ENCODE measurements at regions not wholly inside any gene's neighbourhood (a gene's known extent, or its start where the extent isn't known, plus 50 kb on each side); places are given as distances from the start of the nearest gene placed in this dataset.
A peak's percentile ranks its signal among the peaks of the same experiment; 100 is the strongest.
"Not testable (repeated sequence)": the region's sequence is repeated elsewhere in the genome, so short reads cannot be mapped to it uniquely, and the experiment has no call there.

- TF ChIP-seq, protein P1, sequence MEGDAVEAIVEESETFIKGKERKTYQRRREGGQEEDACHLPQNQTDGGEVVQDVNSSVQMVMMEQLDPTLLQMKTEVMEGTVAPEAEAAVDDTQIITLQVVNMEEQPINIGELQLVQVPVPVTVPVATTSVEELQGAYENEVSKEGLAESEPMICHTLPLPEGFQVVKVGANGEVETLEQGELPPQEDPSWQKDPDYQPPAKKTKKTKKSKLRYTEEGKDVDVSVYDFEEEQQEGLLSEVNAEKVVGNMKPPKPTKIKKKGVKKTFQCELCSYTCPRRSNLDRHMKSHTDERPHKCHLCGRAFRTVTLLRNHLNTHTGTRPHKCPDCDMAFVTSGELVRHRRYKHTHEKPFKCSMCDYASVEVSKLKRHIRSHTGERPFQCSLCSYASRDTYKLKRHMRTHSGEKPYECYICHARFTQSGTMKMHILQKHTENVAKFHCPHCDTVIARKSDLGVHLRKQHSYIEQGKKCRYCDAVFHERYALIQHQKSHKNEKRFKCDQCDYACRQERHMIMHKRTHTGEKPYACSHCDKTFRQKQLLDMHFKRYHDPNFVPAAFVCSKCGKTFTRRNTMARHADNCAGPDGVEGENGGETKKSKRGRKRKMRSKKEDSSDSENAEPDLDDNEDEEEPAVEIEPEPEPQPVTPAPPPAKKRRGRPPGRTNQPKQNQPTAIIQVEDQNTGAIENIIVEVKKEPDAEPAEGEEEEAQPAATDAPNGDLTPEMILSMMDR (IDR thresholded peaks at IDR 0.05; ENCODE audit: control extremely low read depth, extremely low read depth, low read depth, missing control alignments), result no peak
- POLR2A ChIA-PET, result interaction anchor here (0.6 kb wide), 1 partner anchor 337 kb away, joined by 3 read pairs; no protein-coding TSS in a partner anchor
- CTCF ChIA-PET, result interaction anchor here (1.0 kb wide), 1 partner anchor 28 kb away, joined by 3 read pairs; no protein-coding TSS in a partner anchor
- DNase-seq (ENCODE audit: extremely low spot score), result no peak
Observed at GRCh38 chr6:21931641-21932335, 338.2 kb downstream of the SOX4 start.

DNA sequence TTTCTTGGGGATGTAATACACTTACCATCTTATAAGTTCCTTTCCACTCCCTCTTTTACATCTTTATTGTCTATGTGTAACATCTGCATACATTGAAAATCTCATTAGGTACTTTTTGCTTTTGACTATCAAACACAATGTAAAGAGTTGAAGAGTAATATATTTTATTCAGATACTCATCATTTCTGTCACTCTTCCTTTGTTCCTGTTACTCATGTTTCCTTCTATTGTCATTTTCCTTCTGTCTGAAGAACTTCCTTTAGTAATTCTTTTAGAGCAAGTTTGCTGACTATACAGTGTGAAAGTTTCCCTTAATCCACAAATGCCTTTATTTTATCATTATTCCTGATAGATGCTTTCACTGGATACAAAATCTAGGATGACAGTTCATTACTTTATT, 339.8 kb downstream of the SOX4 start:
- CTCF ChIA-PET, result no interaction called here
- TF ChIP-seq, protein P1 (IDR thresholded peaks at IDR 0.05; ENCODE audit: control extremely low read depth, extremely low read depth, low read depth, missing control alignments), result no peak
- POLR2A ChIA-PET, result interaction anchor here (0.6 kb wide), 1 partner anchor 83 kb away, joined by 6 read pairs; no protein-coding TSS in a partner anchor
- DNase-seq (ENCODE audit: extremely low spot score), result no peak

GRCh38 chr6:21935142-21935541, 341.6 kb downstream of the SOX4 start:
- TF ChIP-seq, protein P1 (IDR thresholded peaks at IDR 0.05; ENCODE audit: control extremely low read depth, extremely low read depth, low read depth, missing control alignments), result no peak

GRCh38 chr6:21935561-21936028, 342.0 kb downstream of the SOX4 start:
- DNase-seq (ENCODE audit: extremely low spot score), result no peak
- ChIA-PET CTCF (interaction anchor here (1.0 kb wide), 2 partner anchors 46 to 258 kb away, joined by 3 read pairs; no protein-coding TSS in a partner anchor), POLR2A (no interaction called here)
- TF ChIP-seq, protein P1 (IDR thresholded peaks at IDR 0.05; ENCODE audit: control extremely low read depth, extremely low read depth, low read depth, missing control alignments), result peak; percentile 28

More at GRCh38 chr6:21935142-21935541, 341.6 kb downstream of the SOX4 start:
- DNase-seq (ENCODE audit: extremely low spot score), result no peak
- POLR2A ChIA-PET, result no interaction called here
- CTCF ChIA-PET, result interaction anchor here (1.0 kb wide), 3 partner anchors 45 to 259 kb away, joined by 3 to 4 read pairs (median 3); no protein-coding TSS in a partner anchor

GRCh38 chr6:21937466-21937865, 343.9 kb downstream of the SOX4 start:
- ChIA-PET POLR2A (no interaction called here), CTCF (interaction anchor here (1.0 kb wide), 1 partner anchor 31 kb away, joined by 3 read pairs; no protein-coding TSS in a partner anchor)
- DNase-seq (ENCODE audit: extremely low spot score), result no peak
- TF ChIP-seq, protein P1 (IDR thresholded peaks at IDR 0.05; ENCODE audit: control extremely low read depth, extremely low read depth, low read depth, missing control alignments), result no peak

- POLR2A ChIA-PET; CTCF ChIA-PET; DNase-seq (ENCODE audit: extremely low spot score): not testable (repeated sequence)
Observed at GRCh38 chr6:21939066-21939465, 345.5 kb downstream of the SOX4 start.

- POLR2A ChIA-PET, result no interaction called here
- CTCF ChIA-PET, result interaction anchor here (1.3 kb wide), 1 partner anchor 25 kb away, joined by 3 read pairs; no protein-coding TSS in a partner anchor
- TF ChIP-seq, protein P1 (IDR thresholded peaks at IDR 0.05; ENCODE audit: control extremely low read depth, extremely low read depth, low read depth, missing control alignments), result no peak
- DNase-seq (ENCODE audit: extremely low spot score), result no peak
Observed at GRCh38 chr6:21941926-21942325, 348.4 kb downstream of the SOX4 start.
